HCT116 (cell line): ENCODE measurements at regions not wholly inside any gene's neighbourhood (a gene's known extent, or its start where the extent isn't known, plus 50 kb on each side); places are given as distances from the start of the nearest gene placed in this dataset.

Source experiments
- EGR1 ChIP-seq: IDR thresholded peaks from 2 replicates; pipeline ENCODE4 v1.6.1; 2012; ENCODE audit warnings: low read depth
- EZH2 ChIP-seq: fragments of 200-600 bp; sonication (generic); IDR thresholded peaks from 2 replicates; pipeline ENCODE4 v1.6.1; 2017; ENCODE audit warnings: antibody characterized with exemption, mixed run types
- FOSL1 ChIP-seq: IDR thresholded peaks from 2 replicates; pipeline ENCODE4 v1.6.1; 2012; ENCODE audit warnings: low read depth
- JUND ChIP-seq: IDR thresholded peaks from 2 replicates; pipeline ENCODE4 v1.6.1; 2012
- MAX ChIP-seq: IDR thresholded peaks from 2 replicates; pipeline ENCODE4 v1.6.1; 2012
- POLR2A ChIP-seq: IDR thresholded peaks from 2 replicates; pipeline ENCODE4 v1.7.0; 2011; ENCODE audit warnings: borderline replicate concordance; ENCODE audit not compliant: insufficient read depth, insufficient read length; ENCODE audit errors: extremely low read depth
- POLR2AphosphoS5 ChIP-seq: IDR thresholded peaks from 2 replicates; pipeline ENCODE4 v1.6.1; 2011; ENCODE audit warnings: mild to moderate bottlenecking, low read depth, low read length, moderate library complexity
- RAD21 ChIP-seq: IDR thresholded peaks from 2 replicates; pipeline ENCODE4 v1.6.1; 2012; ENCODE audit warnings: low read depth, mild to moderate bottlenecking
- SIN3A ChIP-seq: IDR thresholded peaks from 2 replicates; pipeline ENCODE4 v1.6.1; 2012; ENCODE audit warnings: low read depth
- YY1 ChIP-seq: IDR thresholded peaks from 2 replicates; pipeline ENCODE4 v1.6.1; 2011; ENCODE audit warnings: low read length, low read depth, moderate library complexity, mild to moderate bottlenecking; ENCODE audit not compliant: insufficient replicate concordance; ENCODE audit errors: extremely low read depth
- ZBTB33 ChIP-seq: IDR thresholded peaks from 2 replicates; pipeline ENCODE4 v1.6.1; 2011; ENCODE audit warnings: mild to moderate bottlenecking, low read length, moderate library complexity; ENCODE audit not compliant: insufficient replicate concordance; ENCODE audit errors: extremely low read depth
- TF ChIP-seq, protein P1 (sequence below), 3 experiments: fragments of 200-600 bp in 1 of 3; sonication (generic) in 1 of 3; IDR thresholded peaks in 2 of 3; conservative IDR thresholded peaks in 1 of 3; 2 replicates each; pipeline ENCODE4 v1.5.1; 2012 to 2017; ENCODE audit warnings: low read depth in 2 of 3, low read length in 2 of 3, antibody characterized with exemption in 1 of 3, borderline replicate concordance in 1 of 3, control low read depth in 1 of 3, mild to moderate bottlenecking in 1 of 3, mixed read lengths in 1 of 3, mixed run types in 1 of 3, moderate library complexity in 1 of 3; ENCODE audit not compliant: insufficient read depth in 1 of 3

DNA sequence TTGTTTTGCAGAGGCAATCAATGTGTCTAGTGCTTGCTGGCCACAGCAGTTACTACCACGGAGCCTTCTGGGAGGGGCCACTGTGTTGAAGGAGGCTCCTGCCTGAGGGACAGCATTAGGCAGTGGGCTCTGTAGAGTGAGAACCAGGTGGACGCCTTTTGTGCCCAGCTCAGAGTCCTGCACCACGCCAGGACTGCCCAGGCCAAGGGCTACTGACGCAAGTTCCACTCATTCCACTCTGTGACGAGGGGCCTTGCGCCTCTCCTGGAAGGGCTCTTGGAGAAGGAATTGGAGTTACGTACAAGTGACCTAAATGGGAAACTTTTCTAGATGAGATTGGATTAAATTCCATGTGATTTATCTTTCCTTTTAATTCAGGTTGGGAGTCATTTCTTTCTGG, 102.8 kb upstream of the MAGEE2 start:
- TF ChIP-seq, protein P1, sequence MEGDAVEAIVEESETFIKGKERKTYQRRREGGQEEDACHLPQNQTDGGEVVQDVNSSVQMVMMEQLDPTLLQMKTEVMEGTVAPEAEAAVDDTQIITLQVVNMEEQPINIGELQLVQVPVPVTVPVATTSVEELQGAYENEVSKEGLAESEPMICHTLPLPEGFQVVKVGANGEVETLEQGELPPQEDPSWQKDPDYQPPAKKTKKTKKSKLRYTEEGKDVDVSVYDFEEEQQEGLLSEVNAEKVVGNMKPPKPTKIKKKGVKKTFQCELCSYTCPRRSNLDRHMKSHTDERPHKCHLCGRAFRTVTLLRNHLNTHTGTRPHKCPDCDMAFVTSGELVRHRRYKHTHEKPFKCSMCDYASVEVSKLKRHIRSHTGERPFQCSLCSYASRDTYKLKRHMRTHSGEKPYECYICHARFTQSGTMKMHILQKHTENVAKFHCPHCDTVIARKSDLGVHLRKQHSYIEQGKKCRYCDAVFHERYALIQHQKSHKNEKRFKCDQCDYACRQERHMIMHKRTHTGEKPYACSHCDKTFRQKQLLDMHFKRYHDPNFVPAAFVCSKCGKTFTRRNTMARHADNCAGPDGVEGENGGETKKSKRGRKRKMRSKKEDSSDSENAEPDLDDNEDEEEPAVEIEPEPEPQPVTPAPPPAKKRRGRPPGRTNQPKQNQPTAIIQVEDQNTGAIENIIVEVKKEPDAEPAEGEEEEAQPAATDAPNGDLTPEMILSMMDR (IDR thresholded peaks at IDR 0.05 in 2 of 3, conservative IDR thresholded peaks at IDR 0.05 in 1 of 3; ENCODE audit: borderline replicate concordance in 1 of 3, insufficient read depth in 1 of 3, low read depth in 2 of 3, low read length in 2 of 3), result no peak
- TF ChIP-seq RAD21 (no peak), MAX (no peak), ZBTB33 (no peak), YY1 (no peak), EZH2 (no peak), POLR2A (no peak), SIN3A (no peak), POLR2AphosphoS5 (no peak), FOSL1 (no peak), EGR1 (no peak), JUND (no peak)
